KMS-11 (cell line): ENCODE measurements at regions not wholly inside any gene's neighbourhood (a gene's known extent, or its start where the extent isn't known, plus 50 kb on each side); places are given as distances from the start of the nearest gene placed in this dataset.
"Not testable (repeated sequence)": the region's sequence is repeated elsewhere in the genome, so short reads cannot be mapped to it uniquely, and the experiment has no call there.

ENCODE experiments used
- H2AFZ ChIP-seq: fragments of 200-600 bp; sonication (generic); 2 replicates; pipeline ENCODE4 v1.6.1; 2016; ENCODE audit warnings: antibody characterized with exemption, mixed run types, low read depth
- H3K27ac ChIP-seq: fragments of 200-600 bp; sonication (generic); 2 replicates; pipeline ENCODE4 v1.6.1; 2016; ENCODE audit warnings: mild to moderate bottlenecking, mixed run types
- H3K27me3 ChIP-seq: fragments of 200-600 bp; sonication (generic); 2 replicates; pipeline ENCODE4 v1.6.1; 2017; ENCODE audit warnings: mild to moderate bottlenecking, low read depth, mixed run types, moderate library complexity; ENCODE audit not compliant: insufficient read depth
- H3K36me3 ChIP-seq: fragments of 200-600 bp; sonication (generic); 2 replicates; pipeline ENCODE4 v1.6.1; 2017; ENCODE audit warnings: mild to moderate bottlenecking, mixed run types; ENCODE audit not compliant: insufficient read depth
- H3K4me1 ChIP-seq: fragments of 200-600 bp; sonication (generic); 2 replicates; pipeline ENCODE4 v1.6.1; 2016; ENCODE audit warnings: mild to moderate bottlenecking, low read depth, mixed run types; ENCODE audit not compliant: poor library complexity, severe bottlenecking
- H3K4me2 ChIP-seq: fragments of 200-600 bp; sonication (generic); 2 replicates; pipeline ENCODE4 v1.7.0; 2016; ENCODE audit warnings: mild to moderate bottlenecking, mixed run types
- H3K4me3 ChIP-seq: fragments of 200-600 bp; sonication (generic); IDR thresholded peaks from 2 replicates; pipeline ENCODE4 v1.6.1; 2017; ENCODE audit warnings: low read depth, low read length, mixed read lengths; ENCODE audit not compliant: insufficient read depth
- H3K79me2 ChIP-seq: fragments of 200-600 bp; sonication (generic); 2 replicates; pipeline ENCODE4 v1.6.1; 2016; ENCODE audit warnings: low read depth, mixed run types; ENCODE audit not compliant: insufficient read depth
- H3K9ac ChIP-seq: fragments of 200-600 bp; sonication (generic); 2 replicates; pipeline ENCODE4 v1.6.1; 2016; ENCODE audit warnings: mild to moderate bottlenecking, mixed run types
- H4K20me1 ChIP-seq: fragments of 200-600 bp; sonication (generic); 2 replicates; pipeline ENCODE4 v1.6.1; 2016; ENCODE audit warnings: mild to moderate bottlenecking, mixed run types; ENCODE audit not compliant: insufficient read depth
- TF ChIP-seq, protein P1 (sequence below): fragments of 200-600 bp; sonication (generic); conservative IDR thresholded peaks from 2 replicates; pipeline ENCODE4 v1.6.1; 2017; ENCODE audit warnings: low read depth, mild to moderate bottlenecking, antibody characterized with exemption, low read length, moderate library complexity, mixed read lengths

- Histone ChIP-seq H3K9ac (no peak overlapping the region), H3K4me2 (no peak overlapping the region), H3K27ac (no peak overlapping the region), H4K20me1 (no peaks in the 10 kb centered on the region), H3K4me3 (no peak overlapping the region), H3K4me1 (no peaks in the 10 kb centered on the region), H3K36me3 (no peaks in the 10 kb centered on the region), H3K79me2 (no peaks in the 10 kb centered on the region), H2AFZ (no peak overlapping the region), H3K27me3 (no peaks in the 10 kb centered on the region)
- TF ChIP-seq, protein P1, sequence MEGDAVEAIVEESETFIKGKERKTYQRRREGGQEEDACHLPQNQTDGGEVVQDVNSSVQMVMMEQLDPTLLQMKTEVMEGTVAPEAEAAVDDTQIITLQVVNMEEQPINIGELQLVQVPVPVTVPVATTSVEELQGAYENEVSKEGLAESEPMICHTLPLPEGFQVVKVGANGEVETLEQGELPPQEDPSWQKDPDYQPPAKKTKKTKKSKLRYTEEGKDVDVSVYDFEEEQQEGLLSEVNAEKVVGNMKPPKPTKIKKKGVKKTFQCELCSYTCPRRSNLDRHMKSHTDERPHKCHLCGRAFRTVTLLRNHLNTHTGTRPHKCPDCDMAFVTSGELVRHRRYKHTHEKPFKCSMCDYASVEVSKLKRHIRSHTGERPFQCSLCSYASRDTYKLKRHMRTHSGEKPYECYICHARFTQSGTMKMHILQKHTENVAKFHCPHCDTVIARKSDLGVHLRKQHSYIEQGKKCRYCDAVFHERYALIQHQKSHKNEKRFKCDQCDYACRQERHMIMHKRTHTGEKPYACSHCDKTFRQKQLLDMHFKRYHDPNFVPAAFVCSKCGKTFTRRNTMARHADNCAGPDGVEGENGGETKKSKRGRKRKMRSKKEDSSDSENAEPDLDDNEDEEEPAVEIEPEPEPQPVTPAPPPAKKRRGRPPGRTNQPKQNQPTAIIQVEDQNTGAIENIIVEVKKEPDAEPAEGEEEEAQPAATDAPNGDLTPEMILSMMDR = no peak
These were observed 82.4 kb upstream of the SGCG start for GRCh38 chr13:23098161-23098907.

GRCh38 chr13:23105051-23105450 is 75.7 kb upstream of the SGCG start:
- Histone ChIP-seq H3K27ac (no peak overlapping the region), H3K36me3 (no peaks in the 10 kb centered on the region), H3K4me1 (no peaks in the 10 kb centered on the region), H4K20me1 (no peaks in the 10 kb centered on the region), H2AFZ (no peak overlapping the region), H3K9ac (no peak overlapping the region), H3K27me3 (no peaks in the 10 kb centered on the region), H3K4me3 (no peak overlapping the region), H3K79me2 (no peaks in the 10 kb centered on the region), H3K4me2 (no peak overlapping the region)
- TF ChIP-seq, protein P1 = no peak

GRCh38 chr13:23107665-23108064 is 73.1 kb upstream of the SGCG start:
- Histone ChIP-seq H4K20me1 (no peaks in the 10 kb centered on the region), H3K79me2 (no peaks in the 10 kb centered on the region), H3K27ac (no peak overlapping the region), H2AFZ (no peak overlapping the region), H3K4me3 (no peak overlapping the region), H3K9ac (no peak overlapping the region), H3K27me3 (no peaks in the 10 kb centered on the region), H3K36me3 (no peaks in the 10 kb centered on the region), H3K4me2 (no peak overlapping the region), H3K4me1 (no peaks in the 10 kb centered on the region)
- TF ChIP-seq, protein P1 = no peak

DNA sequence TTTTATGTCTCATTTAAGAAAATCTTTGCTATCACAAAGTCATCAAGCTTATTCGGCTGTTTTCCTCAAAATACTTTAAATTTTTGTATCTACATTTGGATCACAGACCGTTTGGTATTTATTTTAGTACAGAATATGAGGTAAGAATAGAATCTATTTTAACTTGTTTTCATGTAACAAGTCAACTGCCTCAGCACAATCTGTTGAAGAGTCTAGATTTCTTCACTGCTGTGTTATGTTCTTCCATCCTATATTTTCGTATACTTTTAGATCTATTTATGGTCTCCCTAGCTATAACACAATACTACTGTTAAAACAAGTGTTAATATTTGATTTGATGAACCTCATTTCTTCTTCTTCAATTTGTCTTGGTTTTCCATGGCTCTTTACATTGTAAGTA is 61.6 kb upstream of the SGCG start:
- Histone ChIP-seq H3K4me2 (no peak overlapping the region), H3K27me3 (no peaks in the 10 kb centered on the region), H3K27ac (no peak overlapping the region), H3K4me1 (no peaks in the 10 kb centered on the region), H3K79me2 (no peaks in the 10 kb centered on the region), H2AFZ (no peak overlapping the region), H3K9ac (no peak overlapping the region), H3K36me3 (no peaks in the 10 kb centered on the region), H4K20me1 (no peaks in the 10 kb centered on the region), H3K4me3 (no peak overlapping the region)
- TF ChIP-seq, protein P1 = no peak

DNA sequence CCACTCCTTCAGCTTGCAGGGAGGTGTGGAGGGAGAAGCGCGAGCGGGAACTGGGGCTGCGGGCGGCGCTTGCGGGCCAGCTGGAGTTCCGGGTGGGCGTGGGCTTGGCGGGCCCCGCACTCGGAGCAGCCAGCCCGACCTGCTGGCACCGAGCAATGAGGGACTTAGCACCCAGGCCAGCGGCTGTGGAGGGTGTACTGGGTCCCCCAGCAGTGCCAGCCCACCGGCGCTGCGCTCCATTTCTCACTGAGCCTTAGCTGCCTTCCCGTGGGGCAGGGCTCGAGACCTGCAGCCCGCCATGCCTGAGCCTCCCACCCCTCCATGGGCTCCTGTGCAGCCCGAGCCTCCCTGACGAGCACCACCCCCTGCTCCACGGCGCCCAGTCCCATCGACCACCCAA is 53.2 kb upstream of the SGCG start:
- H3K79me2 ChIP-seq, H3K9ac ChIP-seq, H3K36me3 ChIP-seq, H3K4me1 ChIP-seq, H2AFZ ChIP-seq, H3K27ac ChIP-seq, H3K4me2 ChIP-seq, H3K27me3 ChIP-seq, H3K4me3 ChIP-seq, H4K20me1 ChIP-seq: not testable (repeated sequence)
